ENCODE measurements at regions not wholly inside any gene's neighbourhood (a gene's known extent, or its start where the extent isn't known, plus 50 kb on each side); places are given as distances from the start of the nearest gene placed in this dataset.

- DNase-seq = peak; percentile 50
Observed at GRCh38 chr5:155728146-155728856, 598.7 kb upstream of the SGCD start.

GRCh38 chr5:155728857-155729683 lies 597.9 kb upstream of the SGCD start:
- DNase-seq = peak; percentile 50

GRCh38 chr5:155729684-155730059 lies 597.3 kb upstream of the SGCD start:
- peak; percentile 55 for DNase-seq

GRCh38 chr5:155732587-155733376 lies 594.2 kb upstream of the SGCD start:
- DNase-seq = no peak

- no peak for DNase-seq
Observed at GRCh38 chr5:155733935-155734334, 593.0 kb upstream of the SGCD start.

GRCh38 chr5:155735388-155735787 lies 591.6 kb upstream of the SGCD start:
- no peak for DNase-seq

- no peak for DNase-seq
Observed at GRCh38 chr5:155738616-155739015, 588.3 kb upstream of the SGCD start.

- DNase-seq = no peak
Observed at GRCh38 chr5:155746367-155747038, 580.5 kb upstream of the SGCD start.

- DNase-seq = no peak
Observed at GRCh38 chr5:155750101-155750500, 576.9 kb upstream of the SGCD start.

- DNase-seq = no peak
Observed at GRCh38 chr5:155750571-155750970, 576.4 kb upstream of the SGCD start.

GRCh38 chr5:155753943-155754581 lies 572.9 kb upstream of the SGCD start:
- no peak for DNase-seq

GRCh38 chr5:155759252-155759651 lies 567.7 kb upstream of the SGCD start:
- no peak for DNase-seq

GRCh38 chr5:155759984-155760383 lies 567.0 kb upstream of the SGCD start:
- no peak for DNase-seq

- no peak for DNase-seq
Observed at GRCh38 chr5:155761502-155761901, 565.5 kb upstream of the SGCD start.

GRCh38 chr5:155765715-155766114 lies 561.2 kb upstream of the SGCD start:
- no peak for DNase-seq

- DNase-seq = peak; percentile 56
Observed at GRCh38 chr5:155767470-155767869, 559.5 kb upstream of the SGCD start.

- DNase-seq = no peak
Observed at GRCh38 chr5:155768332-155768731, 558.6 kb upstream of the SGCD start.

GRCh38 chr5:155772009-155772662 lies 554.8 kb upstream of the SGCD start:
- DNase-seq = no peak

GRCh38 chr5:155773680-155774079 lies 553.3 kb upstream of the SGCD start:
- no peak for DNase-seq

- no peak for DNase-seq
Observed at GRCh38 chr5:155780260-155780659, 546.7 kb upstream of the SGCD start.

GRCh38 chr5:155783246-155783645 lies 543.7 kb upstream of the SGCD start:
- no peak for DNase-seq

GRCh38 chr5:155783791-155784190 lies 543.2 kb upstream of the SGCD start:
- DNase-seq = no peak
